ENCODE measurements at regions not wholly inside any gene's neighbourhood (a gene's known extent, or its start where the extent isn't known, plus 50 kb on each side); places are given as distances from the start of the nearest gene placed in this dataset.

DNA sequence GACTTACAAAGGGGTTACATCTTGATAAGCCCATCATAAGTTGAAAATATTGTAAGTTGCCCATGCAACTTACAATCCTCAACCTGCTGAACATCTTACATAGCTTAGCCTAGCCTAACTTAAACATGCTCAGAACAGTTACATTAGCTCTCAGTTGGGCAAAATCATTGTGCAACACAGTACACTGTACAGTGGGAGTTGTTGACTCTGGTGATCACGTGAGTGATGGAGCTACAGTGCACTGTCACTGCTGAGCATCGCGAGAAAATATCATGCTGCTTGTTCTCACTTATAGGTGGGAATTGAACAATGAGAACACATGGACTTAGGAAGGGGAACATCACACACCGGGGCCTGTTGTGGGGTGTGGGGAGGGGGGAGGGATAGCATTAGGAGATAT, 214.9 kb upstream of the ZMIZ1 start:
- peak; percentile 47 for DNase-seq

DNA sequence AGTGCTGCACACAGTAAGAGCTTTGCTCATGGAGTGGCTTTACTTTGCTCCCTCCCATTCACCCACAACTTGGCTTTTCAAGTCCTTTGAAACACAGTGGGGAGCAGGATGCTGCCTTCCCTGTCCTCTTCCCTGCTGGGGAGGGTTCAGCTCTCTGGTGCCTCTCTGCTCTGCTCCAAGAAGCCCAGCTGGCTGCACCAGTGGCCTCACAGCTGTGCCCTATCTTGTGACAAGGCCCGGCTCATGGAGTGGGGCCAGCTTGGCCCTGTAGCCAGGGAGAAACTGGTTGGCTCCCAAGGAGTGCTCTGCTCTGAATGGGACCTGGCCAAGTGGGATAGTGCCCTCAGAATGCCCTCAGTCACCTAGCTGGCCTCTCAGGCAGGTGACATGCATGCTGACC, 212.3 kb upstream of the ZMIZ1 start:
- no peak for DNase-seq

DNA sequence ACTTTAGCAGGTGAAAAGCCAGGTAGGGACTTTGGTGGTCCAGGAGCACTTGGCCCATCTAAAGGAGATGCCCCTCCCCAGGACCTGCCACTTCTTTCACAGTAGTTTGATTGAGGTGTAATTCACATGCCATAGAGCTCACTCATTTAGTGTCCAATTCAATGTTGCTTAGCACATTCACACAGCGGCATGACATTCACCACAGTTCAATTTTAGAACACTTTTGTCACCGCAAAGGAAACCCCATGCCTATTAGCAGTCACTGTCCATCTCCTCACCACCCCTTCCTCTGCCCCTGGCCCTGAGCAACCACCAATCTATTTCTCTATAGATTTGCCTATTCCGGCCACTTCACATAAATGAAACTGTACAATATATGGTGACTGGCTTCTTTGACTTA, 211.6 kb upstream of the ZMIZ1 start:
- no peak for DNase-seq

DNA sequence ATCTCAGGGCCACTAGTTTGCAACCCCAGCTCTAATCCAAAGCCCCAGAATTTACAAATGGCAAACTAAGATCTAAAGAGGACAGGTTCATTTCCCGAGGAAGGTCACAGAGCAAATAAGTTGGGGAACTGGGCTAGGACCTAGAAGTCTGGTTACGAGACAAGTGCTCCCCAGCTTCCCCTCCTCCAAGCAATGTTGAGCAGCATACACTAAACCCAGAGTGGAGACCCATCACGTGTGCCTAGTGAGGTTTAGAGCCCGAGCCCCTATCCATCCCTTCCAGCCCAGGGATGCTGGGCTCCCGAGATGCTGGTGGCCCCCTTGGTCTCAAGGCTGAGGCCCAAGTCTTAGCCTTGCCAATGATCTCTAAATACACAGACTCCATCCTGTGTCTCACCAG, 209.5 kb upstream of the ZMIZ1 start:
- DNase-seq = no peak

DNA sequence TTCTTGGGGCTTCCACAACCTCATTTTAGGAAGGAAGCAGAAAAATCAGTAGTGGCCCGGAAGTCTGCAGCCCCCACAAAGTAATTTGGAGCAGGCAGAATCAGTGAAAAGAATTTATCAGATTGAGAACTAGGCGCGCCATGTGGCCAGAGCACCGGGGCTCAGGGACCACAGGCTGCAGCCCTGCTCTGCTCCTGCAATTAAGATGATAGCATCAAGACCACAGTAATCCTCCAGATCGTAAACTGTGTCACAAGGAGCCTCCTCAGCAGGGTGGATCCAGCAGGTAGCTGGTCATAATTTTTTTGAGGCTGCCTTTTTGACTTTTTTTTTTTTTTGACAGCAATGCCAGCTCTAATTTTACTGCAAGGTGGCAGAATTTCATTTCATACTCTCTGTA, 209.0 kb upstream of the ZMIZ1 start:
- no peak for DNase-seq

DNA sequence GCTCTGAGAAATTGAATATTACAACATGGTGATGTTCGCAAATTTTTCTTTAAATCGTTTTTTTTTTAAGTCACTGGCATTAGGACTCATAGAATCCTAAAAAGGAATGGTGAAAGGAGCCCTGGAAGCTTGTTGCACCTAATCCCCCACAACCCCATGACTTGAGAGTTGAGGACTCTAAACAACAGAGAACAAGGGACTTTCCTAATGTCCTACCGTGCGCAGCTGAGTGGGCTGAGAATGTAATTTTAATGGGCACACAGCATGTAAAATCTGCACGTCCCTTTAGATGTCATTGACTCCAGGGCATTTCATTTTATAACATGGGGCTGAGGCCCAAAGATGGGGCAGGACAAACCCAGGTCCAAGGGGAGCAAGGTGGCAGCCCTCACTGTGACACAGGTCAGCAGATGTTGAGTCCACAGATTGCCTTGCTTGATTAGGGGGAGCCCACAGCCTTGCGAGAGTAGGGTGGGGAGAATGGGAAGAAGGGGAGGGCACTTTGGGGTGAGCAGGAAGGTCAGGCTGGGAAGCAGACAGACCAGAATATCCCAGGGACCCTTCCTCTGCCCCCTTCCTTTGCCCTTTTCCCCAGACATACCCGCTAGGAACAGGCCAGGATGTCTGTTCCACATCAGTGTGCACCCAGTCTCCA, 208.4 kb upstream of the ZMIZ1 start:
- DNase-seq = no peak

DNA sequence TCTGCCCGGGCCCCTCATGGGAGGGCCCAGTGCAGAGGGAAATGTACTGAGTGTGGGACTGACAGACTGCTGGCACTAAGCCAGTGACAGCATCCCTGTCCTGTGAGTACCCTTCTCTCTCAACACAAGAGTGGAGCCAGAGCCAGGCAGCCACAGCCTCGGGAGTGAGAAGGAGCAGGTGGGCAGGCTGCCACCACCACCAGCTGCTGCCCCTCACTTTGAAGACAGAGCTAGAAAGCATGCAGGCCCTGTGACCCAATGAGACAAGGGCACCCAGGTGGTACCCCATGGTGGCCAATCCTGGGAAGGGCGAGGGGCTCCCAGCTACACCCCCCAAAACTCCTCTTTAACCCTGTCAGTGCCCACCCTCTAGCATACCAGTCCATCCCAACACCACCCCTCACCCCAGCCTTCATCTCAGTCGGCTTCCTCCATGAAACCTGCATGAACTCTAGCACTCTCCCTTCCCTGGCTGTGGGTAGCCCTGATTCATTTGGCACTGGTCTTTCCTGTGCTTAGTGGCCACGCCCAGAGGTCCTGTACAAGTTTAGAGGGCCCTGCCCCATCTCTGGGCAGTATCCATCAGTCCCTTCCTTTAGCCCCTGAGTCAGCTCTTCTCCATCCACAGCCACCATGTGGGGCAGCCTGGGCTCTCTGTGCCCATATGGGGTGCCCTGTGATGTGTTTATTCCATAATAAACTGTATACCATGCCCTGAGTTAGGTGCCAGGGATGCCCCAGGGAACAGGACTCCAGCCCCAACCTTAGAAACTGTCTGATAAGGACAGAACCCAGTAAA, 207.0 kb upstream of the ZMIZ1 start:
- DNase-seq = no peak

DNA sequence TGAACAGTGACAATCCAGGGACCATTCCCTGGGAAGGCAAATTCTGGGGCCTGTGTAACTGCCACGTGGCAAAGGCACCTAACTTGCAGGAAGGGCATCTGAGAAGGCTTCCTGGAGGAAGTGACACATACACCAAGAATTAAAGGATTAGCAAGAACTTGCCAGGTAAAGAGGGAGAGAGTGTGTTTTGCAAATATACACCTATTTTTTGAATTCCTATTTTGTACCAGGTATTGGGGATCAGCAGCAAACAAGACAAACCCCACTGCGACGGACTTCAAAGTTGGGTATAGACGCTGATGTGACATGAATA, 206.5 kb upstream of the ZMIZ1 start:
- no peak for DNase-seq

DNA sequence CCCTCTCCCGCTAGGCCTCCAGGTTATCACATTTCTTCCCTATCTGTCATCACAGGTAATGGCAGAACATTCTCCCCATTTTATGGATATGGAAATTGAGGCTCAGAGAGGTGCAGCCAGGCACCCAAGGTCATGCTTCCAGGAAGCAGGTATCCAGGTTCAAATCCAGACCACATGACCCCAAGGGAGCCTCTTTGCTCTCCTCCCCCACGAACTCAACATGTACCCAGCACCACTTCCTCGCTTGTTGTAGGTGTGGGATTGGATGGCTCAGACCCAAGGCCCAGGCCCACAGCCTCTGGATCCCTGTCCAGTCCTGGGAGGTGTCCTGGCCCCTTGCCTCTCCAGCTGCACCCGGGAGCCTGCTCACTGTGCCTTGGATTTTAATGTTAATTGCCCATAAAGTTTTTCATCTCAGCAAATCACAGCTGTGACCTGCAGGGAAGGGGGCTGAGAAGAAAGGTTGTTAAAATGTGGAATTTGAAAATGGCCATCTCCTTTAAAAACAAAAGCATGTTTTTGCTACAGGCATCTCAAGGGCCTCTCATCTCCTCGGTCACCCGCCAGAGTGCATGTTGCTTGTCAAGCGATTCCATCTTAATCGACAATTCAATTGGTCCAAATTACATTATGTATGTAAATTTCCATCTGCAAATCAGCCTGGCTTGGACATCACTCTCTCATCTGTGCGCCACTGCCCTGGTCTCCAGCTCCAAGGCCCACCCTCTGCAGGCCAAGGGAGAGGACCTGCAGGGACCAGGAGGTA, 205.4 kb upstream of the ZMIZ1 start:
- no peak for DNase-seq

DNA sequence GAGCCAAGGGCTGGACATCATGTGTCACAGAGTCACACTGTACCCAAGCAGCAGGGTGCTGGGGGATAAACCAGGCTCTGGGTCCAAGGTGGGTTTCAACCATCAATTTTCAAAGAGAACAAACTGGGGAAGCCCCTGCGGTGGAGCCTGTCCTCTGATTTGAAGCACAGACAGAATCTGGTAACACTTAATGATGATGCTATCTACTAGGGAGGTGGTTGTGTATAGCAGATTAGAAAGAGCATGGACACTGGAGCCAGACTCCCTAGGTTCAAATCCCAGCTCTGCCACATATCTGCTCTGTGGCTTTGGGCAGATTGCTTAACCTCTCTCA, 204.9 kb upstream of the ZMIZ1 start:
- no peak for DNase-seq

DNA sequence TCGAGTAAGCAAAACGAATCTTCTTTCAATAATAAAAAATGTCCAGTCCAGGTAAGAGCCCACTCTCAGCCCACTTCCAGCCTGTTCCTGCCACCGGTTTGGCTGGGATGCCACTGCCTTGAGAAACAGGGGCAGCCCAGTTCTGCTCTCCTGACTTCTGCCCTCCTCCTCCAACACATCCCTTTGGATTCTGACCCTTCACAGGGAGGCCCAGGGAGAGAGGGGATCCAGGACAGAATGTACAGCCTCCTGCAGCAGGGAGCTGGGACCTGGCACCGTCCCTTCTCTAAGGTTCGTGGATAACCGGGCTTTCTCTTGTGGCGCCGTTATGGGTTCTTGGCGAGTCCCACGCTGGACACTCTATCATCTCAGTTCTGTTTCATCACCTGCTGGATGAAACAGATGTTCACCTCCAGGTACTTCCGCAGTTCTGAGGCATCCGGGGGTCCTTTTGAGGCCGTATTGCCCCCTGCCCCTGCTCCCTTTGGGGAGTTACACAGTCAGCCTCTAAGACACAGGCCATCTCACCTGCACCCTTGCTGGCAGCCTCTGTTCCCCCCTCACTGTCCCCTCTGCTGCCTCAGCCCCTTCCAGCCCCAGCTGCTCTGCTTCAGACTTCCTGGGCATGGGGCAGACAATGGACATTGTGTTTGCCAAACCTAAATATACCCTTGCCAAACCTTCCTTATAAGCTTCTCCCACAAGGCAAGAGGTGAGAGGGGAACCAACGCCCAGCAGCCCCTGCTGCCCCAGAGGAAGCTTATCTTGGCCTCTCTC, 203.8 kb upstream of the ZMIZ1 start:
- no peak for DNase-seq

DNA sequence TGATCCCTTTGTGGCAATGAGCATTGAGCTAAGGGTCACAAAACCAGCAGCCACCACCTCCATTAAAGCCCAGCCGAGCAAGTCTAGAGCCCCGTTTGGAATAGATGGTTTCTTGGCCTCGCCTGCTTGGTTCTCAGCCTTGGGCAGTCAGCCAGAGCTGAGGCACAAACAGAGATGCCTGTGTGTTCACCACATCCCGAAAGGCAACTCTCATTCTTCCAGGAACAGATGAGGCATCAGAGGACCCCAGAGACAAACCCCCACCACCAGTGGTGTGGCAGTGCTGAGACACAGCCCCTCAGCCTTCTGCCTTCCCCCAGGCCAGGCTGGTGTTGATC, 203.3 kb upstream of the ZMIZ1 start:
- DNase-seq = no peak

DNA sequence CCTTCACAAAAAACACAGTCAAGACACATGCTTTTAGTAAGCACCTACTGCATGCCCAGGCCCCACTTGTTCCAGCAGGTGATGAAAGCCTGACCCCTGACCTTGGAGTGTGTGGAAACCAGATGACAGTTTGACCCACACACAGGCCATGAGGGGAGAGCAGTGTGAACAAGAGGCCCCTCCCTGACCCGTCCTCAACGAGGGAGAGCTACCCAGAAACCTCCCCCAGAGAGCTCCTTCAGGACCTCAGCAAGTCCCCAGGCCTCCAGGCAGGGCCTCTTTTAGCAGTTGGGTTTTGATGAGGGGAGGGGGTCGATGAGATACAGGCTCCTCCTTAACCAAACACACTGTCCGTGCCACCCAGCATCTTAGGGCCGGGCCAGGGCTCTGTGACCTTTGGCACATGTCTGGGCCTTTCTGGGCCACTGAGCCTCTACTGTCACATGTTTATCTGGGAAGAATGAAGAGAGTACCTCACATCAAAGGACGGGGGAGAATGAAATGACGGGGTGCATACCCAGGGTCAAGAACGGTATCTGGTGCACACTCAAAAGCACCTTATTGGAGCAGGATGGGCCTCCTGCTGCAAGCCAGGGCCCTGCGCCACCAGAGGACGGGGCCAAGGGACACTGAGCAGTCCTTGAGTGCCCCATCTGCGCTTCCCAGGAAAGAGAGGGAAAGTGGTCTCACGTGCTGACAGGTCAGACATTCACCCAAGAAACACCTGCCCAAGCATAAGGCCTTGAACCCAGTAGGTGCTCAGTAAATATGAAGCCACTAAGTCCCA, 202.6 kb upstream of the ZMIZ1 start:
- no peak for DNase-seq

DNA sequence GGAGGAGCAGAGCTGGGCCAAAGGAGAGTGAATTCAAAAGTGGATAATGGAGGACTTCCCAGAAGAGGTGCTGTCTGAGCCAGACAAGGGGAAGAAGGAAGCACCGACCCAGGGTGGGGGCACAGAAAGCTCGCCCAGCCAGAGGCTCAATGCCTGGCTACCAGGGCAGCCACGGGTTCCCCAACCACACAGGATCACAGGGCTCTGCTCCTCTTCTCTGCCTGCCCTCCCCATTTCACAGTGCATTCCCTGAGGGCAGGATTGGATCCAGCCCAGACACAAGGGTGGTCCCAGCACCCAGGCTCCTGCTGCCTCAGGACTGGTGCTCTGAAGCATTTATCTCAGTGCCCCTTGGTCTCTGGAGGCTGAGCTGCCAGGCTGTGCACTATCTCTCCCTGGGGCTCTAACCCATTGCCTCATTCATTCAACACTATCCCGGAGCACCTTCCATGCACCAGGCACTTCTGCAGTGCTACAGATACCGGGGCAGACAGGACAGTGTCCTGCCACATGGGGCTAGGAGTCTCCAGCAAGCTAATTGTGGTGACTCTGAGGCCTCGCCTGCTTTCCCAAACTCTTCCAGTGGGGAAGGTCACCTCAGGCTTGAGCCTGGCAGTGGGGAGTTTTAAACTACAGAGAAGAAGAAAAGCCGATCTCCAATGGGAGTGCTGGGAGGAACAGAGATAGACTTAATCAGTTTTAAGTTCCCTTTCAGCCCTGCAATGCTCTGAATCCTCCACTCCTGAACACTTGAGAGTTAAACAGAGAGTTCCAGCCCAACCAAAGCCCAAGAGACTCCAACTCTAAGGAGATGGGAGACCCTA, 201.8 kb upstream of the ZMIZ1 start:
- DNase-seq = no peak

DNA sequence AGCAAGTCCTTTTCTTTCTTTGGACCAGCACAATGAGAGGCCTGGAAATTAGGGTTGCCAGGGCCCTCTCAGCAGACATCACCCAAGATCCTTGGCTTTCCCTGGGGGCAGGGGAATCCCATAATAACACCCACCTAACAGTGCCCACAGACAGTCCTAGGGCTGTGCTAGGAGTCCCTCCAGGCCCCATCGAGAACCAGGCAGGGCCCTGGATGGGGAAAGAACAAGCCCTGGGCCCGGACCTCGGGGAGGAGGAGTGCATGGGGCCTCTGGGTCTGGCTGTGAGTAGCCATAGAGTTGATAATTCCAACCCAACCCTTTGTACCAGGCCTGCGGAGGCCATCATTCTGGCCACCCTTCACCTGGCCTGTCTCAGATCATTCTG, 201.2 kb upstream of the ZMIZ1 start:
- DNase-seq = no peak

DNA sequence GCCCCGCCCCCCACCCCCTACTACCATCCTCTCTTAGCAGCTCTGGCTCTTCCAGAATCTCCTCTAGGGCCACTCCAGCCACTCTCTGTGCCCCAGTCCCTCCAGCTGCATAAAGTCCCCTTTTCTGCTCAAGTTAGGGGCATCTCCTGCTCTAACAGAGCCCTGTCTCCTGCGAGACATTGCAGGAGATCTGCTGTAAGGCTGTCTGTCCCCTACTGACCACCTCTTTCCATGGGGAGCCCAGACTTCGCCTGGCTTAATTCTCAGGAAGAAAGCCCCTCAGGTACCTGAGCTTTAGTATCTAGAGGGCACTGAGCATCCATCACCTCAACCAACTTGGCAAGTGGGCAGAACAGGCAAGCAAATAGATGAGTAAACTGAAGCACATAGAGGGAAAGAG, 200.7 kb upstream of the ZMIZ1 start:
- no peak for DNase-seq

DNA sequence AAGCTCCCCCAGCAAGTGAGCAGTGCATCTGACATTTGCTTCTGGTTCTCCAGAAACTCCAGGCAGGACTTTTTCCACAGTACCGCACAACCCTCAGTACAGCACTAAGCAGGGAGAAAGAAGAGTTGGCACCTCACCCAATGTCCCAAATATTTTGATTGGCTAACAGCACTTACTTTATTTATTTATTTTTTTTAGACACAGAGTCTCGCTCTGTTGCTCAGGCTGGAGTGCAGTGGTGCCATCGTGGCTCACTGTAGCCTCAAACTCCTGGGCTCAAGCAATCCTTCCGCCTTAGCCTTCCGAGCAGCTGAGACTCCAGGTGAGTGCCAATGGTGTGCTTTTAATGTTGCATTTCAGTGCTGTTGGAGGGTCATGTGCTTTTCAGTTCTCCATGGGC, 200.3 kb upstream of the ZMIZ1 start:
- no peak for DNase-seq

DNA sequence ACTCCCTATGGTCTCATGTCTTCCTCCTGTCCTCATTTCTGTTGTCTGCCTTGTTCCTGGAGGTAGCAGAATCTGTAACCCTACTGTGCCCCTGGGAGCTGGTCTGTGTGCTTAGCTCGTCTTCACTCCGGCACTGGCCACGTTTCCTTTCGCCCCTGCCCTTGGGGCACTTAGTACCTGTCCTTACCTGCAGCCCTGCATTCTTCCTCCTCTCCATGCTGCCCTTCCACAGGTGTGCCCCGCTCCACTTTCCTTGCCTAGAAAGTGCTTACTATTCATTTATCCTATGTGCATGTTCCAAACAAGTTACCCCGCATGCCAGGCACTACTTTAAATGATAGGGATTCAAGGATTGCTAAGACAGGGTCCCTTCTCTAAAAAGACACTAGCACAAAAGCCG, 199.9 kb upstream of the ZMIZ1 start:
- no peak for DNase-seq

DNA sequence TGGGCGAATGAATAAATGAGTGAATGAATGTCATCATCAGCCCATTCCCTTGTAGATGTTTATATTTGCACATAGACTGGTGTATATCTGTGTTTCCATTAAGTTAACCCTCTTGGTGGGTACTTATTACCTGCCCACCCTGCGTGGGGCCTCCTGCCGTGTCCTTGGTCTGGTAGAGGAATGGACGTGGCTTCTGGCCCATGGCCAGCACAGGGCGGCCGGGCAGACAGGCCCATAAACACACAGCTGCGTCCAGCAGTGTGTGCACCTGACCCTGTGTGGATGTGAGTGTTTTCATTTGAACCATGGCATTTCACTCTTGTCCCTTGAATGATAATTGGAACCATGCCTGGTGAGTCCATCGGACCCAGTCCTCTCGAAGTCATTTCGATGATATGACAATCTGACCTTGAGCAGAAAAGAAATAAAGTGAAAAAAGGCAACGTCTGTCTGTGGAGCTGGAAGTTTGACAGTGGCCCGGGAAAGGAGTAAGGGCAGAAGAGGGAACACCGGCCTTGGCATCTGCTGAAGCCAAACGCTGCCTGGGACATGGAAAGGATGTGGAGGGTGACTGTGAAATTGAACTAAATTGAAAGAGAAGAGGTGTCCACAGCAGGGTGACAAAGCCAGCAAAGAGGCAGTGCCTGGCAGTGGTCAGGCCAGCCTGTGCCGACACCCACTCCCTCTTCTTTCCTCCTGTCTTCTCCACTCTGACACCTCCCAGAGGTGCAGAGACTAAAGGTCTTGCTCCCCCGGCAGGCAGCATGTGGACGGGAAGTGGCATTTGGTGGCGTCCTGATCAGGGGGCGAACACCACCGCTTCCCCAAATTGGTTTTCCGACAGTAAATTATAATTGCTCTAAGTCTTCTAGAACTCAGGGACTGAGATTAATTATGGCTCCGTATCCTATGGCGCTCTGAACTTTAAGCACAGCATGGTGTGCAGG, 199.0 kb upstream of the ZMIZ1 start:
- DNase-seq = no peak

DNA sequence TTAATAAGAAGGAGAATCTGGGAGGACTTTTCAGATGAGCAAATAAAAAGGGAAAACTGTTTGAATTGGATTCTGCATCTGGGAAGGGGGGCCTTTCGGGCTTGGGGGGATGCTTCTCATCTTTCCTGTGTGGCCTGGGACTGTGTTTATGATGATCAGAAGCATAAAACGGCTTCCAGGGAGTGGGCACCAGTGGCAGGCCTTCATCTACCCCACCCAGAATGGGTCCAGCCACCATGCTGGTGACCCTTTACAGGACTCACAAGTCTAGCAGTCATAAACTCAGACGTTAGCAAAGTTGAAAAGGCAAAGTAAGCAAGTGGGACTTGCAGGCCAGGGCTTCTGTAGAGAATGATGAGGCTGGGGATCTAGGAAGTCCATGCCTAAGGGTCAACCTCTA, 198.3 kb upstream of the ZMIZ1 start:
- DNase-seq = no peak

DNA sequence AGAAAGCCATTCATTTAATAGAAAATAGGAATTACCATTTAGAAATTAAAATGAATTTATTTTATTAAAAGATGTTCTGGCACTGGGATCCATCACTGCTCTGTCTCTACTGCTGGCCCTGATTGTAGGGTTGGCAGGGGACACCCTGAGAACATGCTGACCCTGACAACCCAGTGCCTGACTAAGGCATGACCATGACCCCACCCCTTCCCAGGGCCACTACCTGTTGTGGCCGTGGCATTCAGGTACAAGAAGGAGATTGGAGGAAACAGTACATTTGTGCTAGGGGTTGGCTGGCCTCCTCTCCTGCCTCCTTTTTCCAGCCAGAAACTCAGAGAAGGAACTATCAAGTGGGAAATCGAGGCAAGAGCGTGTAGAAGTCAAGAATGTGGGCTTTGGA, 197.0 kb upstream of the ZMIZ1 start:
- DNase-seq = no peak

All from suppressor macrophage treated with lipopolysaccharide for 4 hours (primary cell).